HG02763 (cell line): ENCODE measurements at regions not wholly inside any gene's neighbourhood (a gene's known extent, or its start where the extent isn't known, plus 50 kb on each side); places are given as distances from the start of the nearest gene placed in this dataset.

ENCODE experiments used
- ATAC-seq: cut with Tn5 transposase; IDR thresholded peaks from one replicate; pipeline ENCODE4 v1.9.1; 2021; ENCODE audit warnings: mild to moderate bottlenecking, moderate library complexity; ENCODE audit not compliant: unreplicated experiment

GRCh38 chr5:110027527-110028322, 338.0 kb downstream of the MAN2A1 start:
- ATAC-seq: no peak

GRCh38 chr5:110031402-110032140, 341.8 kb downstream of the MAN2A1 start:
- ATAC-seq: no peak

- ATAC-seq: no peak
Observed at GRCh38 chr5:110032376-110032775, 342.6 kb downstream of the MAN2A1 start.

GRCh38 chr5:110034056-110034600, 344.4 kb downstream of the MAN2A1 start:
- no peak for ATAC-seq

- ATAC-seq: no peak
Observed at GRCh38 chr5:110038297-110038997, 348.7 kb downstream of the MAN2A1 start.

GRCh38 chr5:110040178-110040577, 350.5 kb downstream of the MAN2A1 start:
- no peak for ATAC-seq

GRCh38 chr5:110043025-110043424, 353.3 kb downstream of the MAN2A1 start:
- ATAC-seq: no peak

- no peak for ATAC-seq
Observed at GRCh38 chr5:110045158-110045557, 355.4 kb downstream of the MAN2A1 start.

- no peak for ATAC-seq
Observed at GRCh38 chr5:110048491-110048890, 358.8 kb downstream of the MAN2A1 start.

- ATAC-seq: no peak
Observed at GRCh38 chr5:110049816-110050215, 360.1 kb downstream of the MAN2A1 start.

GRCh38 chr5:110050640-110051345, 361.1 kb downstream of the MAN2A1 start:
- ATAC-seq: no peak

GRCh38 chr5:110053205-110053604, 363.5 kb downstream of the MAN2A1 start:
- ATAC-seq: no peak

- peak; percentile 13 for ATAC-seq
Observed at GRCh38 chr5:110053824-110054223, 364.1 kb downstream of the MAN2A1 start.

- ATAC-seq: peak; percentile 82
Observed at GRCh38 chr5:110054240-110054639, 364.5 kb downstream of the MAN2A1 start.

- no peak for ATAC-seq
Observed at GRCh38 chr5:110055302-110055701, 365.6 kb downstream of the MAN2A1 start.

GRCh38 chr5:110056580-110057114, 366.9 kb downstream of the MAN2A1 start:
- ATAC-seq: no peak

- no peak for ATAC-seq
Observed at GRCh38 chr5:110058175-110058574, 368.4 kb downstream of the MAN2A1 start.

- no peak for ATAC-seq
Observed at GRCh38 chr5:110062246-110062645, 372.5 kb downstream of the MAN2A1 start.

- no peak for ATAC-seq
Observed at GRCh38 chr5:110063640-110064602, 374.2 kb downstream of the MAN2A1 start.
